HUDEP-2 (cell line): ENCODE measurements at regions not wholly inside any gene's neighbourhood (a gene's known extent, or its start where the extent isn't known, plus 50 kb on each side); places are given as distances from the start of the nearest gene placed in this dataset.
"Not testable (repeated sequence)": the region's sequence is repeated elsewhere in the genome, so short reads cannot be mapped to it uniquely, and the experiment has no call there.

Experiments
- DNase-seq, 76 experiments: peaks; one replicate each; lab custom pipeline; 2025; ENCODE audit not compliant: unreplicated experiment in 76 of 76; lab: John Stamatoyannopoulos, UW

GRCh38 chr4:138113819-138114400 lies 128.2 kb downstream of the SLC7A11 start:
- no peak for DNase-seq

- DNase-seq, result not testable (repeated sequence)
Observed at GRCh38 chr4:138112890-138113289, 129.3 kb downstream of the SLC7A11 start.

GRCh38 chr4:138112389-138112788 lies 129.8 kb downstream of the SLC7A11 start:
- DNase-seq, result no peak

GRCh38 chr4:138111462-138112000 lies 130.6 kb downstream of the SLC7A11 start:
- no peak for DNase-seq

GRCh38 chr4:138110815-138111214 lies 131.3 kb downstream of the SLC7A11 start:
- no peak for DNase-seq

- DNase-seq, result no peak
Observed at GRCh38 chr4:138107023-138107422, 135.1 kb downstream of the SLC7A11 start.

GRCh38 chr4:138105331-138105730 lies 136.8 kb downstream of the SLC7A11 start:
- no peak for DNase-seq

GRCh38 chr4:138104284-138104680 lies 137.9 kb downstream of the SLC7A11 start:
- no peak for DNase-seq

- no peak for DNase-seq
Observed at GRCh38 chr4:138103597-138104283, 138.4 kb downstream of the SLC7A11 start.

GRCh38 chr4:138099385-138099784 lies 142.8 kb downstream of the SLC7A11 start:
- no peak for DNase-seq

GRCh38 chr4:138097912-138098600 lies 144.1 kb downstream of the SLC7A11 start:
- no peak for DNase-seq

- DNase-seq, result no peak
Observed at GRCh38 chr4:138096384-138097062, 145.6 kb downstream of the SLC7A11 start.

GRCh38 chr4:138095378-138095777 lies 146.8 kb downstream of the SLC7A11 start:
- DNase-seq, result no peak

- no peak for DNase-seq
Observed at GRCh38 chr4:138092060-138092459, 150.1 kb downstream of the SLC7A11 start.

GRCh38 chr4:138090918-138091676 lies 151.1 kb downstream of the SLC7A11 start:
- DNase-seq, result no peak

GRCh38 chr4:138090150-138090917 lies 151.8 kb downstream of the SLC7A11 start:
- DNase-seq, result peak in 60 of 76 experiments; percentile 0 to 71 (median 27)

- DNase-seq, result no peak
Observed at GRCh38 chr4:138088449-138089208, 153.5 kb downstream of the SLC7A11 start.

- DNase-seq, result no peak
Observed at GRCh38 chr4:138087066-138087719, 155.0 kb downstream of the SLC7A11 start.
